HG03175 (cell line): ENCODE measurements at regions not wholly inside any gene's neighbourhood (a gene's known extent, or its start where the extent isn't known, plus 50 kb on each side); places are given as distances from the start of the nearest gene placed in this dataset.
"Not testable (repeated sequence)": the region's sequence is repeated elsewhere in the genome, so short reads cannot be mapped to it uniquely, and the experiment has no call there.

Experiments
- ATAC-seq: cut with Tn5 transposase; IDR thresholded peaks from one replicate; pipeline ENCODE4 v1.9.1; 2021; ENCODE audit warnings: mild to moderate bottlenecking, moderate library complexity; ENCODE audit not compliant: unreplicated experiment

GRCh38 chr2:192993059-192993458 is 798.3 kb upstream of the TMEFF2 start:
- ATAC-seq = no peak

GRCh38 chr2:192983173-192983572 is 788.4 kb upstream of the TMEFF2 start:
- no peak for ATAC-seq

DNA sequence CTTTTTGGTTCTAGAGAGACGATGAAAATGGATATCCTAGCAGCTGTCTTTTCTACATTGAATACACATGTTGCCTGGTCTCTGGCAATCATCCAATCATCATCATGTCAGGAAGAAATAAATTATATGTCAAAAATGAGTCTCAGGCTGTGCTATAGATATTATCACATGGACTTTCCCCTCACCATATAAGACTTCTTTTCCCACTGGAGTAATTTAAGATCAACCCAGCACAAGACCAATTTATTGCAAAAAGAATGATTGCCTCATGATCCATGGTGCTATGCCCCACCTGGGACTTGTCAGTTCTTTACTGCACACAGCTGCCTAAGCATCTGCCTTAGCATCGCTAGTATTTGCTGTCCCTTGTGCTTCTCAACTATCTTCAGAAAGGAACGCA is 783.7 kb upstream of the TMEFF2 start:
- ATAC-seq = no peak

DNA sequence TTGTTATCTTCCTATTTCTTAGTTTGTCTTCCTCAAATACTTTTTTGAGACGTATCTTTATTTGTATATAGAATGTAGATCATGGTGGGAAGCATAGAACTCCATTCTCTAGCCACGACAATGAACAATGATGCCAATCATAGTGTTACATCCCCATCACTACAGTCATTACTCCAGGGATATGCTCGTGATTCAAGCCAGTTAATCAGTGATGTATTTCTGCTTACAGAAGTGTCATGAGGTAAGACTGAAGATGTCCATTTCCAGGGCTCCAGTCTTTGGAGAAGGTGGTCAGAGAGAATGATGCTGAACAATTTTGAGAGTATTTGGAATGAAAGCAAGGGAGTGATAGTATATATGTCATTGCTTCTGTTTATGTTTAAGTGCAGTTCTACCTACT is 777.2 kb upstream of the TMEFF2 start:
- ATAC-seq = no peak

DNA sequence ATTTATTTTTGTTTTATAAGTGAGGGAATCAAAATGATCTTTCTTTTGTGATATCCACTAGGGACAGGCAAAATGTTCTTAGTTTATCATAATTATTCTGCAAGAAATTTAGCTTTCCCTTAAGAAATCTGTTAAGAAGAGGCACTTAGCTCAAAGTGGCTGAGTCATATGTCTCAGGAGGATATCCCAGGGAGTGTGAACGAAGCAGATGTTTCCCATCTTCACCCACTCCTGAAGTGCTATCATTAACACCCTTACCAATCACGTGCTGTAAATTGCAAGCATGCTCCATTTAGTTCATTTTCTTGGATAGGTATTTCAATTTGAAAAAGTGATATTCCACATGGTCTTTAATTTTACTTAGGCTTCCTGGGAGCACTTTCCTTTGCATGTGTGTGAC is 774.3 kb upstream of the TMEFF2 start:
- ATAC-seq = no peak

- no peak for ATAC-seq
These were observed 766.2 kb upstream of the TMEFF2 start for GRCh38 chr2:192960945-192961344.

GRCh38 chr2:192958615-192959014 is 763.9 kb upstream of the TMEFF2 start:
- not testable (repeated sequence) for ATAC-seq

DNA sequence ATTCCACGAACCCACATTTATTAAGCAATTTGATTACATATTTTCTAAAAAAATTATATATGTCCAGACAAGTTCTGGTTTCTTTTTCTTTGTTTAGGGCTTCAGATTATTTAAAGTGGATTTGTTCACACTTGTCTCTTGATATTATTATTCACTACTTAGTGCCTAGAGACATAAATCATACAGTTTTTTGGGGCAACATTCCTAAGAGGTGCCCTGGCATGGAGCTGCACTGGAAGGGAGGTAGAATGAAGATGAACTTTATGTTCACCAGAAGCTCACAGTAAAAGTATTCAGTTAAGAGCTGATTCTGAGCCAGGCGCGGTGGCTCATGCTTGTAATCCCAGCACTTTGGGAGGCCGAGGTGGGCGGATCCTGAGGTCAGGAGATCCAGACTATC is 762.7 kb upstream of the TMEFF2 start:
- ATAC-seq = no peak

GRCh38 chr2:192953116-192953515 is 758.4 kb upstream of the TMEFF2 start:
- no peak for ATAC-seq

DNA sequence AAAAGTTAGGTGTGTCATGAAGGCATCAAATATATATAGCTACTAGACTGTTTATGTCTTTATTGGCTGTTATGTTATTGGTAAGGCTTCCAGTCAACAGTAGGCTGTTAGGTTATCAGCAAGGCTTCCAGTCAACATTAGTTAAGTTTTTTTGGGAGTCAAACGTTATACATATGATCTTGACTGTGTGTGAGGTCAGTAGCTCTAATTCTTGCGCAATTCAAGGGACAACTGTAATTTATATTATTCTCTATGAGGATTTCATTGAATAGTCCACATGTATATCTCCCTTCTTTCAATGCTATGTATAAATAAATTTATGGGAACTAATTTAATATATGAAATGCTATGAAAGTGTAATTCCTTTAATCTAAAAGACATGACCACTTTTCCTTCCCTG is 757.5 kb upstream of the TMEFF2 start:
- ATAC-seq = no peak

GRCh38 chr2:192948316-192948715 is 753.6 kb upstream of the TMEFF2 start:
- no peak for ATAC-seq

GRCh38 chr2:192947352-192947751 is 752.6 kb upstream of the TMEFF2 start:
- ATAC-seq = no peak

- no peak for ATAC-seq
These were observed 746.0 kb upstream of the TMEFF2 start for GRCh38 chr2:192940767-192941166.

- no peak for ATAC-seq
These were observed 737.6 kb upstream of the TMEFF2 start for GRCh38 chr2:192932376-192932775.

- not testable (repeated sequence) for ATAC-seq
These were observed 726.9 kb upstream of the TMEFF2 start for GRCh38 chr2:192921631-192922030.

GRCh38 chr2:192901446-192901845 is 706.7 kb upstream of the TMEFF2 start:
- no peak for ATAC-seq

GRCh38 chr2:192899466-192899865 is 704.7 kb upstream of the TMEFF2 start:
- ATAC-seq = no peak

GRCh38 chr2:192893976-192894375 is 699.2 kb upstream of the TMEFF2 start:
- not testable (repeated sequence) for ATAC-seq

GRCh38 chr2:192888109-192888508 is 693.4 kb upstream of the TMEFF2 start:
- no peak for ATAC-seq

DNA sequence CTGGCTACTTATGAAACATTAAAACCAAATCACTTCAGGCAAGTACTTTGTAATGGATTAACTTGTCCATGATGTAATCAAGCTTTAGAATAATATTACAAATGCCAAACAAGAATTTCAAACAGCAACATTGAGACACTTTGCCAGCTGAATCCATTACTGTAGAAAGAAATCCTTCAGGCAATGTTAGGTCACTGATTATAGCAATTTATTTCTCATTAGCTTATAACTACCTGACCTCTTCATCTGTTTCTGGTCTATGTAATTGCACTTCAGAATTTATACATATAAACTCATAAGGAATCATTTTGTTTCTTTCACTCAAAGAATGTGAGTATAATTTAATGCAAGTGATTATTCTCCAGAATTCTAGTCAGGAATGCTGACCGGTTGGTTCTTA is 692.6 kb upstream of the TMEFF2 start:
- ATAC-seq = no peak

GRCh38 chr2:192886636-192887035 is 691.9 kb upstream of the TMEFF2 start:
- ATAC-seq = no peak

GRCh38 chr2:192885569-192886160 is 690.9 kb upstream of the TMEFF2 start:
- no peak for ATAC-seq

- no peak for ATAC-seq
These were observed 682.4 kb upstream of the TMEFF2 start for GRCh38 chr2:192877159-192877558.
